H1 (cell line): ENCODE measurements at regions not wholly inside any gene's neighbourhood (a gene's known extent, or its start where the extent isn't known, plus 50 kb on each side); places are given as distances from the start of the nearest gene placed in this dataset.

ENCODE experiments used
- CTCF ChIA-PET: fragments of 300-600 bp; sonication (Branson Sonifier 250); formaldehyde crosslinking; loops from one replicate; lab custom pipeline; 2021; ENCODE audit not compliant: partially characterized antibody; lab: Charles Lee
- POLR2A ChIA-PET: fragments of 300-600 bp; sonication (Branson Sonifier 250); formaldehyde crosslinking; loops from one replicate; lab custom pipeline; 2021; ENCODE audit warnings: inconsistent platforms; ENCODE audit not compliant: partially characterized antibody; lab: Charles Lee
- DNase-seq, 2 experiments: peaks; one replicate each; pipeline versions ENCODE4 v3.0.0 to v3.0.0-alpha.2; 2010 to 2022; ENCODE audit warnings: low spot score in 2 of 2, low read depth in 1 of 2, mixed read lengths in 1 of 2
- FAIRE-seq: peaks from 2 replicates; lab custom pipeline; 2011; peaks lifted over from hg19 to GRCh38; lab: Jason Lieb, UNC
- H2AFZ ChIP-seq: 2 replicates; pipeline ENCODE4 v1.8.1; 2012; ENCODE audit warnings: low read length, inconsistent platforms
- H2AK5ac ChIP-seq: 2 replicates; pipeline ENCODE4 v1.6.1; 2013; ENCODE audit warnings: low read depth, low read length
- H2BK120ac ChIP-seq: replicated peaks from 2 replicates; pipeline ENCODE3; 2013; ENCODE audit warnings: low read depth, low read length, inconsistent platforms
- H2BK12ac ChIP-seq: 2 replicates; pipeline ENCODE4 v1.6.1; 2013; ENCODE audit warnings: low read depth, low read length
- H2BK15ac ChIP-seq: 2 replicates; pipeline ENCODE4 v1.6.1; 2013; ENCODE audit warnings: low read length
- H2BK20ac ChIP-seq: 2 replicates; pipeline ENCODE4 v1.6.1; 2013; ENCODE audit warnings: low read length
- H2BK5ac ChIP-seq: 2 replicates; pipeline ENCODE4 v1.6.1; 2013; ENCODE audit warnings: low read depth, low read length
- H3K14ac ChIP-seq: 2 replicates; pipeline ENCODE4 v1.6.1; 2013; ENCODE audit warnings: inconsistent platforms; ENCODE audit not compliant: insufficient read length
- H3K18ac ChIP-seq: 2 replicates; pipeline ENCODE4 v1.6.1; 2013; ENCODE audit warnings: low read length; ENCODE audit errors: extremely low read depth
- H3K23ac ChIP-seq: 2 replicates; pipeline ENCODE4 v1.6.1; 2013; ENCODE audit warnings: inconsistent platforms; ENCODE audit not compliant: insufficient read length
- H3K23me2 ChIP-seq: 2 replicates; pipeline ENCODE4 v1.6.1; 2013; ENCODE audit warnings: low read depth, low read length
- H3K27ac ChIP-seq: 2 replicates; pipeline ENCODE4 v1.6.1; 2011; ENCODE audit warnings: low read depth, low read length, inconsistent platforms
- H3K27me3 ChIP-seq, 4 experiments: replicated peaks in 1 of 4; 1 replicate in 1 of 4; 2 replicates in 3 of 4; pipeline versions ENCODE4 v1.6.1 to v1.8.1; 2011 to 2013; ENCODE audit warnings: low read length in 3 of 4, mild to moderate bottlenecking in 3 of 4, inconsistent platforms in 2 of 4, mixed read lengths in 2 of 4, moderate library complexity in 1 of 4; ENCODE audit not compliant: control insufficient read depth in 3 of 4, insufficient read depth in 3 of 4; ENCODE audit errors: extremely low read depth in 1 of 4
- H3K36me3 ChIP-seq, 4 experiments: 2 replicates each; pipeline versions ENCODE4 v1.6.1 to v1.8.1; 2011 to 2013; ENCODE audit warnings: mild to moderate bottlenecking in 4 of 4, low read length in 3 of 4, moderate library complexity in 2 of 4, control low read depth in 1 of 4, inconsistent platforms in 1 of 4; ENCODE audit not compliant: insufficient read depth in 4 of 4, control insufficient read depth in 2 of 4
- H3K4ac ChIP-seq: replicated peaks from 2 replicates; pipeline ENCODE3; 2013; ENCODE audit warnings: low read length, low read depth, mixed read lengths, inconsistent platforms; ENCODE audit not compliant: insufficient read length
- H3K4me1 ChIP-seq, 4 experiments: replicated peaks in 1 of 4; 1 replicate in 1 of 4; 2 replicates in 3 of 4; pipeline versions ENCODE4 v1.6.1 to v1.8.1; 2011 to 2013; ENCODE audit warnings: low read length in 3 of 4, inconsistent platforms in 2 of 4, mixed read lengths in 1 of 4; ENCODE audit not compliant: insufficient read depth in 4 of 4, control insufficient read depth in 3 of 4
- H3K4me2 ChIP-seq, 2 experiments: 2 replicates each; pipeline versions ENCODE4 v1.6.1 to v1.8.1; 2011 to 2013; ENCODE audit warnings: low read depth in 2 of 2, low read length in 2 of 2, control low read depth in 1 of 2, inconsistent platforms in 1 of 2, mild to moderate bottlenecking in 1 of 2; ENCODE audit not compliant: insufficient read depth in 1 of 2
- H3K4me3 ChIP-seq, 4 experiments: fragments of 200-600, 300-600 bp in 1 of 4; sonication (generic), shearing (Covaris generic), sonication (Bioruptor Twin) in 1 of 4; 2 replicates each; pipeline versions ENCODE4 v1.5.1 to v1.8.1; 2011 to 2016; ENCODE audit warnings: low read length in 4 of 4, low read depth in 3 of 4, control low read depth in 2 of 4, inconsistent platforms in 2 of 4, mild to moderate bottlenecking in 2 of 4, mixed read lengths in 1 of 4, moderate library complexity in 1 of 4; ENCODE audit not compliant: insufficient read depth in 2 of 4; ENCODE audit errors: extremely low read depth in 1 of 4
- H3K56ac ChIP-seq: replicated peaks from 2 replicates; pipeline ENCODE3; 2013; ENCODE audit warnings: low read depth, mild to moderate bottlenecking, mixed read lengths, low read length, inconsistent platforms; ENCODE audit not compliant: insufficient read length
- H3K79me1 ChIP-seq: 2 replicates; pipeline ENCODE4 v1.6.1; 2013; ENCODE audit warnings: low read depth, low read length, control low read depth
- H3K79me2 ChIP-seq, 2 experiments: 2 replicates each; pipeline versions ENCODE4 v1.6.1 to v1.8.1; 2012 to 2013; ENCODE audit warnings: low read length in 2 of 2, mild to moderate bottlenecking in 2 of 2, inconsistent platforms in 1 of 2; ENCODE audit not compliant: insufficient read depth in 2 of 2, control insufficient read depth in 1 of 2
- H3K9ac ChIP-seq, 4 experiments: replicated peaks in 1 of 4; 1 replicate in 1 of 4; 2 replicates in 3 of 4; pipeline versions ENCODE4 v1.6.1 to v1.8.1; 2011 to 2013; ENCODE audit warnings: low read depth in 3 of 4, low read length in 3 of 4, control low read depth in 2 of 4, mild to moderate bottlenecking in 2 of 4, moderate library complexity in 2 of 4, inconsistent platforms in 1 of 4; ENCODE audit errors: extremely low read depth in 1 of 4
- H3K9me3 ChIP-seq, 2 experiments: 2 replicates each; pipeline versions ENCODE4 v1.6.1 to v1.8.1; 2012 to 2013; ENCODE audit warnings: mild to moderate bottlenecking in 2 of 2, moderate library complexity in 2 of 2, control low read depth in 1 of 2, inconsistent platforms in 1 of 2, low read depth in 1 of 2, low read length in 1 of 2, mixed read lengths in 1 of 2; ENCODE audit not compliant: insufficient read depth in 2 of 2
- H4K20me1 ChIP-seq, 2 experiments: replicated peaks in 1 of 2; 2 replicates each; pipeline versions ENCODE3 to v1.8.1; 2011 to 2013; ENCODE audit warnings: inconsistent platforms in 2 of 2, low read length in 2 of 2, mild to moderate bottlenecking in 1 of 2; ENCODE audit not compliant: insufficient read depth in 2 of 2, control insufficient read depth in 1 of 2
- H4K5ac ChIP-seq: 2 replicates; pipeline ENCODE4 v1.6.1; 2013; ENCODE audit warnings: low read length, low read depth, mixed read lengths, inconsistent platforms; ENCODE audit not compliant: insufficient read length
- H4K8ac ChIP-seq: 2 replicates; pipeline ENCODE4 v1.8.0; 2013; ENCODE audit warnings: mild to moderate bottlenecking, moderate library complexity, low read length, inconsistent platforms; ENCODE audit not compliant: insufficient read depth; ENCODE audit errors: extremely low read depth
- H4K91ac ChIP-seq: replicated peaks from 2 replicates; pipeline ENCODE3; 2013; ENCODE audit warnings: low read length, mixed read lengths, inconsistent platforms; ENCODE audit not compliant: insufficient read length
- CHD1 ChIP-seq: IDR thresholded peaks from 2 replicates; pipeline ENCODE4 v1.6.1; 2012; ENCODE audit warnings: low read depth, low read length, improper control_type of control experiment
- GTF2F1 ChIP-seq: IDR thresholded peaks from 2 replicates; pipeline ENCODE4 v1.6.1; 2012; ENCODE audit warnings: low read depth, low read length, improper control_type of control experiment, borderline replicate concordance
- JUN ChIP-seq: IDR thresholded peaks from 2 replicates; pipeline ENCODE4 v1.6.1; 2011; ENCODE audit warnings: low read depth, mild to moderate bottlenecking, improper control_type of control experiment, low read length
- RAD21 ChIP-seq, 2 experiments: IDR thresholded peaks in 1 of 2; conservative IDR thresholded peaks in 1 of 2; 2 replicates each; pipeline ENCODE4 v1.6.1; 2011; ENCODE audit warnings: low read depth in 2 of 2, low read length in 2 of 2, improper control_type of control experiment in 1 of 2, inconsistent platforms in 1 of 2, mild to moderate bottlenecking in 1 of 2, moderate library complexity in 1 of 2
- RNF2 ChIP-seq: fragments of 200-900, 300-1000 bp; sonication (generic); IDR thresholded peaks from 2 replicates; pipeline ENCODE4 v1.7.1; 2016; ENCODE audit warnings: borderline replicate concordance, low read depth, mild to moderate bottlenecking, antibody characterized with exemption, low read length; ENCODE audit not compliant: poor library complexity, severe bottlenecking; ENCODE audit errors: missing control alignments
- SAP30 ChIP-seq: fragments of 300-600 bp; sonication (generic); IDR thresholded peaks from 2 replicates; pipeline ENCODE4 v1.7.1; 2012; ENCODE audit warnings: low read length, moderate library complexity, mild to moderate bottlenecking, inconsistent platforms; ENCODE audit not compliant: insufficient read depth, insufficient replicate concordance
- SP1 ChIP-seq: IDR thresholded peaks from 2 replicates; pipeline ENCODE4 v1.6.1; 2011; ENCODE audit warnings: low read depth, low read length
- TCF12 ChIP-seq: IDR thresholded peaks from 2 replicates; pipeline ENCODE4 v1.6.1; 2011; ENCODE audit warnings: low read depth, mild to moderate bottlenecking, low read length
- WGBS, 2 experiments: shearing (Covaris generic) in 1 of 2; methylation state at CpG; one replicate each; pipeline versions ENCODE4 v1.1.6 to v1.1.7; 2013 to 2015; ENCODE audit warnings: low lambda C conversion rate in 2 of 2, mixed read lengths in 2 of 2, inconsistent platforms in 1 of 2, low coverage in 1 of 2, missing lambda C conversion rate in 1 of 2; ENCODE audit not compliant: insufficient replicate concordance in 2 of 2, insufficient coverage in 1 of 2, insufficient read length in 1 of 2; ENCODE audit errors: extremely low coverage in 1 of 2, missing lambda C conversion rate in 1 of 2; 5-methylcytosine and 5-hydroxymethylcytosine counted together
- TF ChIP-seq, protein P1 (sequence below): IDR thresholded peaks from 2 replicates; pipeline ENCODE4 v1.6.1; 2011; ENCODE audit warnings: low read depth, mild to moderate bottlenecking, low read length; ENCODE audit not compliant: insufficient read depth

- Histone ChIP-seq H4K5ac (no peak overlapping the region), H3K4me3 (no peak overlapping the region), H4K20me1 (no peaks in the 10 kb centered on the region), H3K36me3 (no peaks in the 10 kb centered on the region), H2BK15ac (no peak overlapping the region), H4K8ac (no peak overlapping the region), H3K4ac (no peak overlapping the region), H3K27me3 (no peaks in the 10 kb centered on the region), H3K79me1 (no peaks in the 10 kb centered on the region), H4K91ac (no peak overlapping the region), H3K9ac (no peak overlapping the region), H3K14ac (no peak overlapping the region), H3K79me2 (no peaks in the 10 kb centered on the region), H3K18ac (0 out of 2 replicates have a peak overlapping the region, but pooled peaks have one; percentile 51), H2BK120ac (no peak overlapping the region), H3K4me1 (peaks cover 5 to 17% (median 8%) of the 10 kb centered on the region in 4 experiments), H2AFZ (no peak overlapping the region), H3K23ac (no peak overlapping the region), H2BK5ac (no peak overlapping the region), H3K4me2 (no peak overlapping the region), H2AK5ac (no peak overlapping the region), H3K56ac (no peak overlapping the region), H2BK12ac (no peak overlapping the region), H3K27ac (no peak overlapping the region), H2BK20ac (no peak overlapping the region), H3K9me3 (no peaks in the 10 kb centered on the region), H3K23me2 (peaks cover 7% of the 10 kb centered on the region; the same call in 1 of the 2 replicates)
- POLR2A ChIA-PET, result interaction anchor here (1.2 kb wide), 1 partner anchor 17 kb away, joined by 3 read pairs; no protein-coding TSS in a partner anchor
- FAIRE-seq (no peak), DNase-seq (no peak)
- CTCF ChIA-PET, result interaction anchor here (1.2 to 16.0 kb wide), 3 partner anchors 18 to 296 kb away, joined by 3 to 168 read pairs (median 4); no protein-coding TSS in a partner anchor
- WGBS, 2 experiments, result 89% methylated on average over 10 of the region's 10 CpGs; no CpG with 5 or more reads in 1 of the 2 experiments
- TF ChIP-seq SP1 (no peak), RNF2 (no peak), JUN (no peak), TCF12 (no peak), RAD21 (IDR thresholded peaks at IDR 0.05 in 1 of 2, conservative IDR thresholded peaks at IDR 0.05 in 1 of 2; ENCODE audit: low read depth in 2 of 2, low read length in 2 of 2) (no peak), SAP30 (no peak), CHD1 (no peak), GTF2F1 (no peak)
- TF ChIP-seq, protein P1, sequence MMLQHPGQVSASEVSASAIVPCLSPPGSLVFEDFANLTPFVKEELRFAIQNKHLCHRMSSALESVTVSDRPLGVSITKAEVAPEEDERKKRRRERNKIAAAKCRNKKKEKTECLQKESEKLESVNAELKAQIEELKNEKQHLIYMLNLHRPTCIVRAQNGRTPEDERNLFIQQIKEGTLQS, result no peak
Observed at GRCh38 chr13:26480246-26480855, 77.1 kb upstream of the WASF3 start.
